ENCODE measurements at regions not wholly inside any gene's neighbourhood (a gene's known extent, or its start where the extent isn't known, plus 50 kb on each side); places are given as distances from the start of the nearest gene placed in this dataset.
A peak's percentile ranks its signal among the peaks of the same experiment; 100 is the strongest.

GRCh38 chr21:39105341-39105765, 77.9 kb downstream of the PSMG1 start:
- DNase-seq: peak; percentile 65

DNA sequence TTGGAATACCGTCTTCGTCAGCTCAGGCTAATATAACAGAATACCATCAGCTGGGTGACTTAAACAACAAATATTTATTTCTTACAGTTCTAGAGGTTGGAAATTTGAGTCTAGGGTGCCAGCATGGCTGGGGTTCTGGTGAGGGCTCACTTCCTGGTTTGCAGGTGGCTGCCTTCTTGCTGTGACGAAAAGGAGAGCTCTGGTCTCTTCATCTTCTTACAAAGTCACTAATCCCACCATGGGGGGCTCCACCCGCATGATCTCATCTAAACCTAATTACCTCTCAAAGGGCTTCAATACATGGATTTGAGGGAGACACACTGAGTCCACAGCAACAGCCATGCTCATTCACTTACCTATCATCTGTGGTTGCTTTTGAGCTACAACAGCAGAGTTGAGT, 78.3 kb downstream of the PSMG1 start:
- DNase-seq: no peak

- no peak for DNase-seq
These were observed 79.6 kb downstream of the PSMG1 start for GRCh38 chr21:39103689-39104088.

GRCh38 chr21:39099859-39100258, 83.4 kb downstream of the PSMG1 start:
- no peak for DNase-seq

DNA sequence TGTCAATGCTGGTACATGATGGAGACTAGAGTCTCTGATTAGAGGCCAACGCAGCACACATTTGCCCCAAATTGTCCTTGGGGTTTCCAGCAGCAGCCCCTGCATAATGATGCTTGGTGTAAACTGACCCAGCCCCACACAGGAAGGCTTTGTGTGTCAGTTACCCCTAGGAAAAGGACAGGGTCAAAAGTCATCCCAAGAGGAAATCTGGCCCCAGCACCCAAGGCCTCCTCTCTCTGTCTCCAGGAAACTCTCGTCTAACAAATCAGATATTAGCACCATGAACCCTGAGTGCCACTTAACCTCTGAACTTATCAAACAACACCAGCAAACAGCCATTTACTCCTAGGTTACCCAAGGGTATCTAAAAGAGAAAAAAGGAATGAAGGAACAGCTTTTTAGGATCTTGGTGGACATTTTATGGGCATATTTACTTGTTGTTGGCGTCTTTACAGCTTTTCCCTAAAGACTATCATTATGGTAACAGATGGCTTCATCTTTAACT, 84.5 kb downstream of the PSMG1 start:
- no peak for DNase-seq

DNA sequence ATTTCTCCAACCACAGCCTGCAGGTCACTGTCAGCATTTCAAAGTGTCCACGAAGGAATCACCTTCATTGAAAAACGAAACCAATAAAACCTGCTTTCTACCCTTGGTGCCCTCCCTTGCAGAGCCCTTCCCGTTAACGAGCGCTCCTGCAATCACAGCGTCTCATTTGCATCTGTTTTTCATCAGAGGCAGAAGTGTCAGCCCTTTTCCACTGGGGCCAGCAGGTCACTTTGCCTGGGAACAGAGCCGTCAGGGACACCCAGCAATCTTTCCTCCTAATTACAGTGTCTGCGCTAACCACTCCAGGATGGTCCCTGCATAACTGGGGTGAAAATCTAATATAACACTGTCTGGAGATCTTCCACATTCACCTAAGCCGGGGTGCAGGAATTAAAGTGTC, 85.3 kb downstream of the PSMG1 start:
- no peak for DNase-seq

- no peak for DNase-seq
These were observed 85.9 kb downstream of the PSMG1 start for GRCh38 chr21:39097335-39097861.

DNA sequence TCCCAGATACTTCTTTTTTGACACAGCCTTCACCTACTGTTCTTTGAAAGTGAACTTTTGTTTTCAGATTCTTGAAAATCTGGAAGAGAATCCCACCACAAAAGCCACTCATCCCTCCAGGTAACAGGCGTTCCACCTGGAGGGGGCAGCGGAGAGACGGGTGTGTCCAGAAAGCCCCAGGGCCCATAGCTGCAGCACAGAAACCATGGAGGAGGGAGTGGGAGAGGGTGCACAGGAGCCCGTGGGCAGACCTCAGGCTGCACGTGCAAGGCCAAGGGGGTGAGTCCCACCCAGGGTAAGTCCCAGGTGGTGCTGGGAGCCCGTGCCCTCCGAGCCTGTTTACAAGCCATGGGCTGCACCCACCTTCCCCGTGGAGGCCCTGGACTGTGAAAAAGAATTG, 86.5 kb downstream of the PSMG1 start:
- no peak for DNase-seq

GRCh38 chr21:39095681-39096080, 87.6 kb downstream of the PSMG1 start:
- no peak for DNase-seq

DNA sequence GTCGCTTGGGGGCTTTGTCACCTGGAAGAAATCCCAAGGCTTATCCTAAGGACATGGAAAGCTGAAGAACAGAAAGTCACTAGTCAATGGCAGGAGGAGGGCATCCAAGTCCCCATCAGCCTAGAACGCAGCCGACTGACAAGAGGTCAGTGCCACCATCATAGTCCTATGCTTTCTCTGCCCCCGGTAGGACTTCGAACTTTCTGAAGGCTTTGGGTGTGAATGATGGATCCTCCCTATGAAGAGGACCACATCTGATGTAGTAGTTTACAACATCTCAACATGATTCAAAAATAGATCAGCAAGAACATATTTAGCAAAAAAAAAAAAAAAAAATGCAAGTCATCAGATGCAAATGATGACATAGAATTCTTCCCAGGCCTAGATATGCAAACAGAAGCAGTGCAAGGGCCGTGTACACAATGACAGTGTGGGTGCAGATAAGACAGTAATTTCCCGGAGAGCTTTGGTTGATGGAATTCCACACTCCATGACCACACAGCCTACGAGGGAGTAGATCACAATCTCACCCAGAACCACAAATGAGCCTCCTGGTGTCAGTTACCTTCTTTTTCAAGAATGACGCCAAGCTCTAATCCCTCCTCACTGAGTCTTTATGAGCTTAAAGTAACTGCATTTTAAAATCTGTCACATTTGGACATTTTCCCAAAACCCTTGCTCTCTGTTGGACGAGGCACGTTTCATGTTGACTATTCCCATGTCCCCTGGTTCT, 88.2 kb downstream of the PSMG1 start:
- DNase-seq: peak; percentile 78

GRCh38 chr21:39094087-39094780, 89.0 kb downstream of the PSMG1 start:
- peak; percentile 35 for DNase-seq

- no peak for DNase-seq
These were observed 89.7 kb downstream of the PSMG1 start for GRCh38 chr21:39093526-39093925.

- no peak for DNase-seq
These were observed 94.3 kb downstream of the PSMG1 start for GRCh38 chr21:39088831-39089380.

- no peak for DNase-seq
These were observed 95.2 kb downstream of the PSMG1 start for GRCh38 chr21:39088031-39088370.

DNA sequence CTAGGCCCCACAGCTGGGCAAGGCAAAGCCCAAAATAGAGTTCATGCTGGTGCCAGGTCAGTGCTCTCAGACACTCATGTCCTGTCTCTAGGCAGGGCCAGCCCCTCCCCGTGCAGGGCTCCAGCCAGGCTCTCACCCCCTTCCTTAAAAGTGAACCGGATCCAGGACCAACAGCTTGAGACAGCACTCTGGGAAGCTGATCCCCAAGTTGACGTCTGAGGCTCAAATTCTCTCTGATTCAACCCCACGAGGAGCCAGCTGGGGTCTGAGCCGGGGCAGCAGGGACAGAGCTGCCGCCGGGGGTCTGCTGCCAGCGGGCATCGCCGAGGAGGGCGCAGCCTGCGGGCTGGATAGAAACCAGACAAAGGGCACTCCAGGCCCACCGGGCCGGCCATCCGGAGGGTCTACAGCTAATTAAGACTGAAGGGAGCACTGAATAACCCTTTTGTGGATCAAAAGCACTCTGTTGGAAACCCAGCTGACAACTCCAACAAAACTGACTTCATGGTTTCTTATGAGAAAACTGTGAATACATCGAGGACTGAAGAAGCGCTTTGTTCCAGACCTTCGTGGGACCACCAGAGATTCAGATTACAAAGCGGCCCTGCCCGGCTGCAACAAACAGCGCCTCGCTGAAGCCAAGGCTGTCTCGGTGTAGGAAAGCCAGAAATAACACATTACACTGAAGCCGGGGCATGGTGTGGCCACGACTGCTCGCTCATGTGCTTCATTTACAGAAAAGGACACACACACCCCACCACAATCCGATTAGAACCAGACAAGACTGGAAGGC, 95.8 kb downstream of the PSMG1 start:
- DNase-seq: no peak

GRCh38 chr21:39086547-39086946, 96.7 kb downstream of the PSMG1 start:
- DNase-seq: no peak

DNA sequence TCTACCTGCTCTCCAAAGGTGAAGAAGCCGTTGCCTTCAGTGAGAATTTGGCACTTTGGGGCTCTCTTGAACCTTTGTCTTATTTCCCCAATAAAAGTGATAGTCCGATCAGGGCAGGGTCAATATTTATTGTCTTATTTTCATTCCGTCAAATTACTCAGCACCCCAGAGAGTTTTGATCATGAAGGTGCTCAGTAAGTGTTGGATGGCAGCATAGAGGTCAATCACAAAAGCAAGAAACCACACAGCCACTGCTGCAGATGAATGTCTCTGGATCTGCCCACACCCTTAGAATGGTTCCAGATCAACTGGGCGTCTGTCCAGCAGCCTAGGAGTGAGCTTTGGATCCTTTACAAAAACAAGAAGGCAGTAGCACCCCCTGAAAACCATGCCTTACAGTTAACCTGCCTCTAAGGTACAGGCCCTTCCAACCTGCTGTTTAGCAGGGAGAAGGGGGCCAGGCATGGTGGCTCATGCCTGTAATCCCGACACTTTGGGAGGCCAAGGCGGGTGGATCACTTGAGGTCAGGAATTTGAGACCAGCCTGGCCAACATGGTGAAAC, 97.3 kb downstream of the PSMG1 start:
- DNase-seq: peak; percentile 59

GRCh38 chr21:39084979-39085729, 98.1 kb downstream of the PSMG1 start:
- DNase-seq: no peak

GRCh38 chr21:39084073-39084472, 99.2 kb downstream of the PSMG1 start:
- DNase-seq: no peak

DNA sequence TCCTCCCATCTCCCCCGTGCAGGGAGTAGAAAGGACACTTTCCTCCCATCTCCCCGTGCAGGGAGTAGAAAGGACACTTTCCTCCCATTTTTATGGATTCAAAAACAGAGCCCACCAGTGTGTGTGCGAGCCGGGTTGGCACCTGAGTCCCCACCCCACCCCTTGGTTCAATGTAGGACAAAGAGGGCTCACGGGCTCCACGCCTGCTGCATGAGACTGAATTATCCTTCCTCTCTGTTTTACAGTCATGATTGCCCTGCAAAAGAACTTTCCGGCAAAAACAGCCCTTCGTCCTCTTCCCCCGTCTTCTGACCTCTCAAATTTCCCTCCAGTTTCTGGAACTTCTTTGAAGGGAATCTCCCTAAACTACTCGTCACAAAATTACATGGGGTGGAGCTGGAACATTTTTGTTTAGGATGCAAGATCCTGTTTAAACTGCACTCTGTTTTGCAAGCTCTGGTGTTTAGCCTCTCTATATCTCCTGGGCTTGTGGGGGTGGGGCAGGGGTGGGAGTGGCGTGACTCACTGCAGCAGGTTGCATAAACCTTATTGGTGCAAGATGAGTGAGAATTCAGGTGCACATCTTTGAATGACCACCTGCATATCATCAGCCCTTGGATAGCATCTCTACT, 99.8 kb downstream of the PSMG1 start:
- DNase-seq: no peak

GRCh38 chr21:39082656-39083376, 100.4 kb downstream of the PSMG1 start:
- no peak for DNase-seq

Measured in hematopoietic multipotent progenitor cell treated with erythropoietin and hydrocortisone succinate and interleukin-3 and kit ligand, for 6 days (in vitro differentiated cells).